GM12878 (cell line): ENCODE measurements at regions not wholly inside any gene's neighbourhood (a gene's known extent, or its start where the extent isn't known, plus 50 kb on each side); places are given as distances from the start of the nearest gene placed in this dataset.

ENCODE experiments used
- ATAC-seq: fragments of 200-7000 bp; cut with Tn5 transposase; 3 replicates; pipeline ENCODE4 v1.9.1; 2020; ENCODE audit warnings: mild to moderate bottlenecking, moderate library complexity
- BruUV-seq: library from RNA; stranded (reverse); fragments of 400-500 nt; replicated peaks from 2 replicates; lab custom pipeline; 2021; lab: Mats Ljungman, UMichigan
- CTCF ChIA-PET: fragments of 300-600 bp; sonication (Branson Sonifier 250); formaldehyde crosslinking; extraction: SDS; loops from one replicate; lab custom pipeline; 2021; ENCODE audit warnings: inconsistent platforms; lab: Yijun Ruan, JAX
- POLR2A ChIA-PET: fragments of 350-600 bp; formaldehyde crosslinking; extraction: SDS; loops from one replicate; lab custom pipeline; 2021; ENCODE audit warnings: inconsistent platforms; lab: Charles Lee
- RAD21 ChIA-PET: fragments of 300-600 bp; sonication (Branson Sonifier 250); formaldehyde crosslinking; loops from one replicate; lab custom pipeline; 2023; ENCODE audit warnings: antibody characterized with exemption; ENCODE audit not compliant: unreplicated experiment; lab: Charles Lee
- SMC1A ChIA-PET: fragments of 300-600 bp; sonication (Branson Sonifier 250); formaldehyde crosslinking; loops from one replicate; lab custom pipeline; 2023; ENCODE audit not compliant: unreplicated experiment, uncharacterized antibody; lab: Charles Lee
- DNase-seq: peaks from one replicate; pipeline ENCODE4 v3.0.0-alpha.2; 2011; ENCODE audit warnings: low read depth, low spot score
- FAIRE-seq: peaks from 3 replicates; lab custom pipeline; 2011; peaks lifted over from hg19 to GRCh38; lab: Jason Lieb, UNC
- H2AFZ ChIP-seq: 2 replicates; pipeline ENCODE4 v1.6.0; 2011; ENCODE audit warnings: low read depth, low read length, control low read depth; ENCODE audit not compliant: control insufficient read depth
- H3K27ac ChIP-seq: 2 replicates; pipeline ENCODE4 v1.5.1; 2011; ENCODE audit warnings: control low read depth; ENCODE audit not compliant: control insufficient read depth, insufficient read depth
- H3K27me3 ChIP-seq, 2 experiments: replicated peaks in 1 of 2; 2 replicates each; pipeline versions ENCODE4 v1.6.0 to v1.6.1; 2011; ENCODE audit warnings: low read length in 1 of 2; ENCODE audit not compliant: control insufficient read depth in 2 of 2, insufficient read depth in 2 of 2
- H3K36me3 ChIP-seq, 2 experiments: 2 replicates each; pipeline ENCODE4 v1.5.1; 2011; ENCODE audit warnings: low read length in 1 of 2; ENCODE audit not compliant: control insufficient read depth in 2 of 2, insufficient read depth in 2 of 2
- H3K4me1 ChIP-seq: 2 replicates; pipeline ENCODE4 v1.6.1; 2011; ENCODE audit warnings: mild to moderate bottlenecking, low read length, moderate library complexity, mixed read lengths; ENCODE audit not compliant: control insufficient read depth, insufficient read depth
- H3K4me2 ChIP-seq: 2 replicates; pipeline ENCODE4 v1.6.0; 2011; ENCODE audit warnings: control low read depth; ENCODE audit not compliant: control insufficient read depth, insufficient read depth
- H3K4me3 ChIP-seq: fragments of 200-600 bp; sonication (generic); 2 replicates; pipeline ENCODE4 v1.5.1; 2016
- H3K79me2 ChIP-seq: 2 replicates; pipeline ENCODE4 v1.6.0; 2011; ENCODE audit warnings: low read length; ENCODE audit not compliant: control insufficient read depth, insufficient read depth
- H3K9ac ChIP-seq: 2 replicates; pipeline ENCODE4 v1.8.0; 2011; ENCODE audit warnings: low read length, control low read depth, mixed read lengths; ENCODE audit not compliant: control insufficient read depth, insufficient read depth
- H3K9me3 ChIP-seq: replicated peaks from 3 replicates; pipeline ENCODE4 v1.5.1; 2011; ENCODE audit warnings: mild to moderate bottlenecking, low read length; ENCODE audit not compliant: control insufficient read depth, insufficient read depth
- H4K20me1 ChIP-seq: 2 replicates; pipeline ENCODE4 v1.6.0; 2011; ENCODE audit not compliant: control insufficient read depth, insufficient read depth
- ASH2L ChIP-seq: fragments of 300-600, 200-600 bp; sonication (generic); IDR thresholded peaks from 2 replicates; pipeline ENCODE4 v1.6.1; 2017; ENCODE audit warnings: low read depth, mild to moderate bottlenecking, borderline replicate concordance
- KDM1A ChIP-seq: fragments of 200-600 bp; sonication (generic); IDR thresholded peaks from 2 replicates; pipeline ENCODE4 v1.6.1; 2016; ENCODE audit warnings: borderline replicate concordance
- MEF2B ChIP-seq: fragments of 450-650 bp; IDR thresholded peaks from 2 replicates; pipeline ENCODE4 v1.6.1; 2018; ENCODE audit warnings: mild to moderate bottlenecking, moderate library complexity; ENCODE audit not compliant: partially characterized antibody, poor library complexity, severe bottlenecking
- RB1 ChIP-seq: fragments of 450-650 bp; formaldehyde crosslinking; IDR thresholded peaks from 2 replicates; pipeline ENCODE4 v1.6.1; 2017; ENCODE audit warnings: mild to moderate bottlenecking, borderline replicate concordance
- ZNF622 ChIP-seq: fragments of 450-650 bp; IDR thresholded peaks from 2 replicates; pipeline ENCODE4 v1.6.1; 2017; ENCODE audit warnings: mild to moderate bottlenecking, inconsistent platforms
- WGBS: methylation state at CpG from one replicate; pipeline ENCODE4 v1.1.6; 2016; ENCODE audit warnings: low lambda C conversion rate; ENCODE audit not compliant: insufficient replicate concordance, insufficient coverage; ENCODE audit errors: missing lambda C conversion rate; 5-methylcytosine and 5-hydroxymethylcytosine counted together
- in situ Hi-C: fragments of 300-500 bp; cut with MboI; formaldehyde crosslinking; loops from 9 replicates; pipeline ENCODE4 v1.14.3; 2018; ENCODE audit warnings: mixed read lengths
- intact Hi-C: fragments of 100-400 bp; cut with micrococcal nuclease; formaldehyde crosslinking; loops from one replicate; pipeline ENCODE4 v1.14.2; 2022; ENCODE audit not compliant: unreplicated experiment
- TF ChIP-seq, protein P1 (sequence below): fragments of 150-350 bp; IDR thresholded peaks from 2 replicates; pipeline ENCODE4 v1.6.1; 2014; ENCODE audit warnings: mild to moderate bottlenecking, low read depth, low read length
- TF ChIP-seq, protein P2 (sequence below): fragments of 450-650 bp; IDR thresholded peaks from 2 replicates; pipeline ENCODE4 v1.6.1; 2018; ENCODE audit warnings: mild to moderate bottlenecking, low read depth, moderate library complexity; ENCODE audit not compliant: partially characterized antibody
- TF ChIP-seq, protein P3 (sequence below): fragments of 450-650 bp; formaldehyde crosslinking; IDR thresholded peaks from 2 replicates; pipeline ENCODE4 v1.4.0; 2020; ENCODE audit warnings: mild to moderate bottlenecking, moderate library complexity

DNA sequence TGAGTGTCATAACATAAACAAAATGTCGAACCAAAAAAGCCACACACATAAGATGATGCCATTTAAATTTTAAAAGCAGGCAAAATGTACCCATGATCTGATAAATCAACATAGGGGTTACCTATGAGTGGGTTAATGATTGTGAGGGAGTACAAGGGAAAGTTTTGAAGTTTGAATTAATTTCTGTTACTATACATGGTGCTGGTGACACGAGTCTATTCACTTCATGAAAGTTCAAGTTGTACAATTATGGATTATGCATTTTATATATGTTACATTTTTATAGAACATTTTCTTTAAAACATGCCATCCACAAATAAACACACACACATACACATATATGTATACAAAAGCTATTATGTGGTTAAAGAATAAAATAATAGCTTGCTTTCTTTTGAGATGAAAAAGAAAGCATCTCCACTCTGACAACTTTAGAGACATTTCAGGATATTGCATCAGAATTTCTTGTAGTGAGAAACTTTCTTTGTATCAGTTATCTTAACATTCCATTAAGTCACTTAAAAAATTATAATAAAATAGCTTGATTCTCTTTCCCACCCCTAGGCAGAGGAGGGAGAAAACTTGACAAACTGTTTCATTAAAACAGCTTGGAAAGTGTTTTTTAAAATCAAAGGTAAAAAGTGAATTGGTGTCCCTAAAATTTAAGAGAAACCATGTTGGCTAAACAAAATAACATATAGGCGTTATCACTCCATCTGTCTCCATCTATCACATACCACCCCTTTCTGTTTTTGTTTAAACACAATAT lies 891.8 kb upstream of the NDST4 start:
- H3K4me1 ChIP-seq, result no peaks in the 10 kb centered on the region
- DNase-seq, result no peak
- H4K20me1 ChIP-seq, result no peaks in the 10 kb centered on the region
- CTCF ChIA-PET, result no interaction called here
- in situ Hi-C loops (no loop called here), intact Hi-C loops (no loop called here)
- no peaks in the 10 kb centered on the region for H3K27me3 ChIP-seq
- WGBS, result 14% methylated on average over 3 of the region's 3 CpGs
- no peak overlapping the region for H3K9ac ChIP-seq
- peak overlapping the region; percentile 62 for H2AFZ ChIP-seq
- H3K4me2 ChIP-seq, result no peak overlapping the region
- POLR2A ChIA-PET, result no interaction called here
- no peak for FAIRE-seq
- SMC1A ChIA-PET, result no interaction called here
- TF ChIP-seq ZNF622, result no peak
- TF ChIP-seq, protein P1, sequence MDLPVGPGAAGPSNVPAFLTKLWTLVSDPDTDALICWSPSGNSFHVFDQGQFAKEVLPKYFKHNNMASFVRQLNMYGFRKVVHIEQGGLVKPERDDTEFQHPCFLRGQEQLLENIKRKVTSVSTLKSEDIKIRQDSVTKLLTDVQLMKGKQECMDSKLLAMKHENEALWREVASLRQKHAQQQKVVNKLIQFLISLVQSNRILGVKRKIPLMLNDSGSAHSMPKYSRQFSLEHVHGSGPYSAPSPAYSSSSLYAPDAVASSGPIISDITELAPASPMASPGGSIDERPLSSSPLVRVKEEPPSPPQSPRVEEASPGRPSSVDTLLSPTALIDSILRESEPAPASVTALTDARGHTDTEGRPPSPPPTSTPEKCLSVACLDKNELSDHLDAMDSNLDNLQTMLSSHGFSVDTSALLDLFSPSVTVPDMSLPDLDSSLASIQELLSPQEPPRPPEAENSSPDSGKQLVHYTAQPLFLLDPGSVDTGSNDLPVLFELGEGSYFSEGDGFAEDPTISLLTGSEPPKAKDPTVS, result no peak
- TF ChIP-seq, protein P2, sequence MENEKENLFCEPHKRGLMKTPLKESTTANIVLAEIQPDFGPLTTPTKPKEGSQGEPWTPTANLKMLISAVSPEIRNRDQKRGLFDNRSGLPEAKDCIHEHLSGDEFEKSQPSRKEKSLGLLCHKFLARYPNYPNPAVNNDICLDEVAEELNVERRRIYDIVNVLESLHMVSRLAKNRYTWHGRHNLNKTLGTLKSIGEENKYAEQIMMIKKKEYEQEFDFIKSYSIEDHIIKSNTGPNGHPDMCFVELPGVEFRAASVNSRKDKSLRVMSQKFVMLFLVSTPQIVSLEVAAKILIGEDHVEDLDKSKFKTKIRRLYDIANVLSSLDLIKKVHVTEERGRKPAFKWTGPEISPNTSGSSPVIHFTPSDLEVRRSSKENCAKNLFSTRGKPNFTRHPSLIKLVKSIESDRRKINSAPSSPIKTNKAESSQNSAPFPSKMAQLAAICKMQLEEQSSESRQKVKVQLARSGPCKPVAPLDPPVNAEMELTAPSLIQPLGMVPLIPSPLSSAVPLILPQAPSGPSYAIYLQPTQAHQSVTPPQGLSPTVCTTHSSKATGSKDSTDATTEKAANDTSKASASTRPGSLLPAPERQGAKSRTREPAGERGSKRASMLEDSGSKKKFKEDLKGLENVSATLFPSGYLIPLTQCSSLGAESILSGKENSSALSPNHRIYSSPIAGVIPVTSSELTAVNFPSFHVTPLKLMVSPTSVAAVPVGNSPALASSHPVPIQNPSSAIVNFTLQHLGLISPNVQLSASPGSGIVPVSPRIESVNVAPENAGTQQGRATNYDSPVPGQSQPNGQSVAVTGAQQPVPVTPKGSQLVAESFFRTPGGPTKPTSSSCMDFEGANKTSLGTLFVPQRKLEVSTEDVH, result no peak
- TF ChIP-seq KDM1A, result no peak
- TF ChIP-seq ASH2L, result no peak
- no peak for TF ChIP-seq RB1
- TF ChIP-seq MEF2B, result no peak
- TF ChIP-seq, protein P3, sequence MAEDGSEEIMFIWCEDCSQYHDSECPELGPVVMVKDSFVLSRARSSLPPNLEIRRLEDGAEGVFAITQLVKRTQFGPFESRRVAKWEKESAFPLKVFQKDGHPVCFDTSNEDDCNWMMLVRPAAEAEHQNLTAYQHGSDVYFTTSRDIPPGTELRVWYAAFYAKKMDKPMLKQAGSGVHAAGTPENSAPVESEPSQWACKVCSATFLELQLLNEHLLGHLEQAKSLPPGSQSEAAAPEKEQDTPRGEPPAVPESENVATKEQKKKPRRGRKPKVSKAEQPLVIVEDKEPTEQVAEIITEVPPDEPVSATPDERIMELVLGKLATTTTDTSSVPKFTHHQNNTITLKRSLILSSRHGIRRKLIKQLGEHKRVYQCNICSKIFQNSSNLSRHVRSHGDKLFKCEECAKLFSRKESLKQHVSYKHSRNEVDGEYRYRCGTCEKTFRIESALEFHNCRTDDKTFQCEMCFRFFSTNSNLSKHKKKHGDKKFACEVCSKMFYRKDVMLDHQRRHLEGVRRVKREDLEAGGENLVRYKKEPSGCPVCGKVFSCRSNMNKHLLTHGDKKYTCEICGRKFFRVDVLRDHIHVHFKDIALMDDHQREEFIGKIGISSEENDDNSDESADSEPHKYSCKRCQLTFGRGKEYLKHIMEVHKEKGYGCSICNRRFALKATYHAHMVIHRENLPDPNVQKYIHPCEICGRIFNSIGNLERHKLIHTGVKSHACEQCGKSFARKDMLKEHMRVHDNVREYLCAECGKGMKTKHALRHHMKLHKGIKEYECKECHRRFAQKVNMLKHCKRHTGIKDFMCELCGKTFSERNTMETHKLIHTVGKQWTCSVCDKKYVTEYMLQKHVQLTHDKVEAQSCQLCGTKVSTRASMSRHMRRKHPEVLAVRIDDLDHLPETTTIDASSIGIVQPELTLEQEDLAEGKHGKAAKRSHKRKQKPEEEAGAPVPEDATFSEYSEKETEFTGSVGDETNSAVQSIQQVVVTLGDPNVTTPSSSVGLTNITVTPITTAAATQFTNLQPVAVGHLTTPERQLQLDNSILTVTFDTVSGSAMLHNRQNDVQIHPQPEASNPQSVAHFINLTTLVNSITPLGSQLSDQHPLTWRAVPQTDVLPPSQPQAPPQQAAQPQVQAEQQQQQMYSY, result no peak
- ATAC-seq, result peak; percentile 44
- no peak overlapping the region for H3K4me3 ChIP-seq
- no peak overlapping the region for H3K27ac ChIP-seq
- no peaks in the 10 kb centered on the region for H3K79me2 ChIP-seq
- no TSS peak for BruUV-seq
- H3K36me3 ChIP-seq, result no peaks in the 10 kb centered on the region
- H3K9me3 ChIP-seq, result no peaks in the 10 kb centered on the region; the same call in 2 of the 3 replicates
- RAD21 ChIA-PET, result no interaction called here
